SK-N-SH treated with all-trans-retinoic acid at 6 μM for 48 hours (cell line): ENCODE measurements at regions not wholly inside any gene's neighbourhood (a gene's known extent, or its start where the extent isn't known, plus 50 kb on each side); places are given as distances from the start of the nearest gene placed in this dataset.

Experiments used
- ATAC-seq: fragments of 200-7000 bp; cut with Tn5 transposase; 3 replicates; pipeline ENCODE4 v1.9.1; 2020; ENCODE audit warnings: mild to moderate bottlenecking, moderate library complexity
- ARNTL ChIP-seq: fragments of 450-650 bp; formaldehyde crosslinking; IDR thresholded peaks from 2 replicates; pipeline ENCODE4 v1.5.0; 2020; ENCODE audit warnings: low read depth, mild to moderate bottlenecking, moderate library complexity, borderline replicate concordance
- BACH2 ChIP-seq: fragments of 250-450 bp; sonication (Bioruptor Pico); IDR thresholded peaks from 2 replicates; pipeline ENCODE4 v1.9.0; 2021; ENCODE audit warnings: mild to moderate bottlenecking, borderline replicate concordance
- CSDC2 ChIP-seq: fragments of 250-450 bp; sonication (Bioruptor Pico); IDR thresholded peaks from 2 replicates; pipeline ENCODE4 v1.5.0; 2020; ENCODE audit warnings: mild to moderate bottlenecking, moderate library complexity
- ESRRG ChIP-seq: fragments of 250-450 bp; sonication (Bioruptor Pico); IDR thresholded peaks from 2 replicates; pipeline ENCODE4 v1.6.1; 2021; ENCODE audit warnings: mild to moderate bottlenecking
- GLIS3 ChIP-seq: fragments of 250-450 bp; sonication (Bioruptor Pico); IDR thresholded peaks from 2 replicates; pipeline ENCODE4 v1.5.0; 2020; ENCODE audit warnings: mild to moderate bottlenecking, moderate library complexity
- ISL1 ChIP-seq: fragments of 250-450 bp; sonication (Bioruptor Pico); IDR thresholded peaks from 2 replicates; pipeline ENCODE4 v2.1.2; 2022; ENCODE audit warnings: mild to moderate bottlenecking, moderate library complexity
- OSR1 ChIP-seq: fragments of 250-450 bp; sonication (Bioruptor Pico); IDR thresholded peaks from 2 replicates; pipeline ENCODE4 v1.8.0; 2022; ENCODE audit warnings: moderate library complexity, mild to moderate bottlenecking, inconsistent platforms
- PPARA ChIP-seq: fragments of 250-450 bp; sonication (Bioruptor Pico); IDR thresholded peaks from 2 replicates; pipeline ENCODE4 v1.5.0; 2020; ENCODE audit warnings: mild to moderate bottlenecking, borderline replicate concordance
- RARB ChIP-seq: fragments of 250-450 bp; sonication (Bioruptor Pico); IDR thresholded peaks from 2 replicates; pipeline ENCODE4 v1.8.0; 2021; ENCODE audit warnings: mild to moderate bottlenecking, moderate library complexity
- SNAI2 ChIP-seq: fragments of 250-450 bp; sonication (Bioruptor Pico); IDR thresholded peaks from 2 replicates; pipeline ENCODE4 v1.5.0; 2020; ENCODE audit warnings: mild to moderate bottlenecking, moderate library complexity
- TCF4 ChIP-seq: fragments of 250-450 bp; sonication (Bioruptor Pico); IDR thresholded peaks from 2 replicates; pipeline ENCODE4 v1.8.0; 2021; ENCODE audit warnings: mild to moderate bottlenecking, moderate library complexity, borderline replicate concordance
- TOX ChIP-seq: fragments of 250-450 bp; sonication (Bioruptor Pico); IDR thresholded peaks from 2 replicates; pipeline ENCODE4 v1.8.0; 2021; ENCODE audit warnings: mild to moderate bottlenecking, moderate library complexity, borderline replicate concordance
- ZC3H10 ChIP-seq: fragments of 250-450 bp; sonication (Bioruptor Pico); IDR thresholded peaks from 2 replicates; pipeline ENCODE4 v1.5.1; 2021; ENCODE audit warnings: mild to moderate bottlenecking, moderate library complexity
- ZFP3 ChIP-seq: fragments of 250-450 bp; sonication (Bioruptor Pico); IDR thresholded peaks from 2 replicates; pipeline ENCODE4 v1.5.0; 2020; ENCODE audit warnings: mild to moderate bottlenecking, moderate library complexity
- ZFP30 ChIP-seq: fragments of 450-650 bp; formaldehyde crosslinking; IDR thresholded peaks from 2 replicates; pipeline ENCODE4 v1.5.0; 2022; ENCODE audit warnings: mild to moderate bottlenecking, moderate library complexity
- ZNF565 ChIP-seq: fragments of 450-650 bp; formaldehyde crosslinking; conservative IDR thresholded peaks from 2 replicates; pipeline ENCODE4 v1.5.0; 2020; ENCODE audit warnings: low read depth, mild to moderate bottlenecking, moderate library complexity
- ZNF70 ChIP-seq: fragments of 450-650 bp; formaldehyde crosslinking; IDR thresholded peaks from 2 replicates; pipeline ENCODE4 v1.5.0; 2020; ENCODE audit warnings: mild to moderate bottlenecking, moderate library complexity
- ZNF8 ChIP-seq: fragments of 450-650 bp; formaldehyde crosslinking; IDR thresholded peaks from 2 replicates; pipeline ENCODE4 v1.5.0; 2020; ENCODE audit warnings: mild to moderate bottlenecking, moderate library complexity
- TF ChIP-seq, protein P1 (sequence below): fragments of 250-450 bp; sonication (Bioruptor Pico); IDR thresholded peaks from 2 replicates; pipeline ENCODE4 v1.5.1; 2021; ENCODE audit warnings: mild to moderate bottlenecking, moderate library complexity
- TF ChIP-seq, protein P2 (sequence below): fragments of 250-450 bp; sonication (Bioruptor Pico); IDR thresholded peaks from 2 replicates; pipeline ENCODE4 v1.8.0; 2021; ENCODE audit warnings: low read depth, mild to moderate bottlenecking, moderate library complexity, borderline replicate concordance
- TF ChIP-seq, protein P3 (sequence below): fragments of 250-450 bp; sonication (Bioruptor Pico); IDR thresholded peaks from 2 replicates; pipeline ENCODE4 v1.5.1; 2020; ENCODE audit warnings: low read depth, mild to moderate bottlenecking, moderate library complexity
- TF ChIP-seq, protein P4 (sequence below): fragments of 250-450 bp; sonication (Bioruptor Pico); IDR thresholded peaks from 2 replicates; pipeline ENCODE4 v1.8.0; 2020; ENCODE audit warnings: mild to moderate bottlenecking, moderate library complexity, borderline replicate concordance

DNA sequence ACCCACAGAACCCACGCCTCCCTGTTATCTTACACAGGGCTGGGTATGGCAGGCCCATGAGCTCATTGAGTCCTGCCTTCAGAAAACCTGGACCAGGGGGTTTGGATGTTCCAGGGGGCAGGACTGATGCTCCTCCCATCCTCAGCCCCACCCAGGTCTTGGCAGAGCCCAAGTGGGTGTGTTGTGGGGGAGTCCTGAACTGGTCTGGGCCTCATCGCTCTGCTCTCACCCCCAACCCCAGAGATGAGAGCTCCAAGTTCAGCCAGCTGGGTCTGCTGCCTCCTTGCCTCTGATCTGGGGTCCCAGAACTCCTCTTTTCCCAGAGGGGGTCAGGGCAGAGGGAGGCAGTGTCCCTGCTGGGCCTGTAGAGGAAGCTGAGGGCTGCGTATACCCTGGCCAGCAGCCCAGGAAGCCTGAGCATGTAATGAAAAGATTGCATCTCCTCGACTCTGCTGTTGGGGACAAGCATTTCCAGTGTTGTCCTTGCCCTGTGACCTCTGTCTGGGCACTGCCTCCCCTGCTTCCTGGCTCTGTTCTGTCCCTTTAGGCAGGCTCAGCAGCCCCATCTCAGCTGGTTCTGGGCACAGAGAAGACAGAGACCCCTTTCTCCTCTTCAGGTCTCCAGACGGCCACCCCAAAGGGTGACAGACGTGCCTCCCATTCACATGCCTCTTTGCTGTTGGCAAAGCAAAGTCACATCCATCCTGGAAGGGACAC is 54.7 kb upstream of the EPS8L3 start:
- no peak for TF ChIP-seq BACH2
- no peak for ATAC-seq

DNA sequence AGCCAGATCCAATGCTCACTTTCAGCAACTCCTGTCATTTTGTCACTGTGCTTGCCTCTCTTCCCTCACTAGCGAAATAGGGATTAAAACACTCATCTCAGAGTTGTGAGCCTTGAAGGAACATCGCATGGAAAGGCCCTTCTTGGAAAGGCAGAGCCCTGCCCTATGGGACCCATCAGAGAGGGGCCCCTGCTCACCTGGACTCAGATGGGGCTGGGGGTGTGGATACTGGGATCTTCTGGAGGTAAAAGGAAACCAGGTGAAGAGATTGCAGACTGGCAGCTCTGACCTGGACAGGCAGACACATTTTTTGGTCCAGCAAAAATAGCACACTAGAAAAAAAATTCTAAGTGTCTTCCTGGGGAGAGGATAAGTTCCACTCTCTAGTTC is 54.2 kb upstream of the EPS8L3 start:
- no peak for ATAC-seq
- TF ChIP-seq ARNTL (CRISPR knock-in tag) (no peak), CSDC2 (CRISPR knock-in tag) (no peak), ZFP3 (CRISPR knock-in tag) (no peak), ZNF8 (CRISPR knock-in tag) (no peak), SNAI2 (CRISPR knock-in tag) (no peak), ZNF565 (no peak), RARB (CRISPR knock-in tag) (no peak), ZFP30 (CRISPR knock-in tag) (no peak), BACH2 (no peak), ESRRG (CRISPR knock-in tag) (no peak), TCF4 (CRISPR knock-in tag) (no peak), PPARA (CRISPR knock-in tag) (no peak), ZNF70 (no peak)
- TF ChIP-seq, protein P1, sequence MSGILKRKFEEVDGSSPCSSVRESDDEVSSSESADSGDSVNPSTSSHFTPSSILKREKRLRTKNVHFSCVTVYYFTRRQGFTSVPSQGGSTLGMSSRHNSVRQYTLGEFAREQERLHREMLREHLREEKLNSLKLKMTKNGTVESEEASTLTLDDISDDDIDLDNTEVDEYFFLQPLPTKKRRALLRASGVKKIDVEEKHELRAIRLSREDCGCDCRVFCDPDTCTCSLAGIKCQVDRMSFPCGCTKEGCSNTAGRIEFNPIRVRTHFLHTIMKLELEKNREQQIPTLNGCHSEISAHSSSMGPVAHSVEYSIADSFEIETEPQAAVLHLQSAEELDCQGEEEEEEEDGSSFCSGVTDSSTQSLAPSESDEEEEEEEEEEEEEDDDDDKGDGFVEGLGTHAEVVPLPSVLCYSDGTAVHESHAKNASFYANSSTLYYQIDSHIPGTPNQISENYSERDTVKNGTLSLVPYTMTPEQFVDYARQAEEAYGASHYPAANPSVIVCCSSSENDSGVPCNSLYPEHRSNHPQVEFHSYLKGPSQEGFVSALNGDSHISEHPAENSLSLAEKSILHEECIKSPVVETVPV (CRISPR knock-in tag): no peak
- TF ChIP-seq, protein P2, sequence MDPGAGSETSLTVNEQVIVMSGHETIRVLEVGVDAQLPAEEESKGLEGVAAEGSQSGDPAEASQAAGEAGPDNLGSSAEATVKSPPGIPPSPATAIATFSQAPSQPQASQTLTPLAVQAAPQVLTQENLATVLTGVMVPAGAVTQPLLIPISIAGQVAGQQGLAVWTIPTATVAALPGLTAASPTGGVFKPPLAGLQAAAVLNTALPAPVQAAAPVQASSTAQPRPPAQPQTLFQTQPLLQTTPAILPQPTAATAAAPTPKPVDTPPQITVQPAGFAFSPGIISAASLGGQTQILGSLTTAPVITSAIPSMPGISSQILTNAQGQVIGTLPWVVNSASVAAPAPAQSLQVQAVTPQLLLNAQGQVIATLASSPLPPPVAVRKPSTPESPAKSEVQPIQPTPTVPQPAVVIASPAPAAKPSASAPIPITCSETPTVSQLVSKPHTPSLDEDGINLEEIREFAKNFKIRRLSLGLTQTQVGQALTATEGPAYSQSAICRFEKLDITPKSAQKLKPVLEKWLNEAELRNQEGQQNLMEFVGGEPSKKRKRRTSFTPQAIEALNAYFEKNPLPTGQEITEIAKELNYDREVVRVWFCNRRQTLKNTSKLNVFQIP (CRISPR knock-in tag): no peak
- TF ChIP-seq, protein P3, sequence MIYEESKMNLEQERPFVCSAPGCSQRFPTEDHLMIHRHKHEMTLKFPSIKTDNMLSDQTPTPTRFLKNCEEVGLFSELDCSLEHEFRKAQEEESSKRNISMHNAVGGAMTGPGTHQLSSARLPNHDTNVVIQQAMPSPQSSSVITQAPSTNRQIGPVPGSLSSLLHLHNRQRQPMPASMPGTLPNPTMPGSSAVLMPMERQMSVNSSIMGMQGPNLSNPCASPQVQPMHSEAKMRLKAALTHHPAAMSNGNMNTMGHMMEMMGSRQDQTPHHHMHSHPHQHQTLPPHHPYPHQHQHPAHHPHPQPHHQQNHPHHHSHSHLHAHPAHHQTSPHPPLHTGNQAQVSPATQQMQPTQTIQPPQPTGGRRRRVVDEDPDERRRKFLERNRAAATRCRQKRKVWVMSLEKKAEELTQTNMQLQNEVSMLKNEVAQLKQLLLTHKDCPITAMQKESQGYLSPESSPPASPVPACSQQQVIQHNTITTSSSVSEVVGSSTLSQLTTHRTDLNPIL (CRISPR knock-in tag): no peak

DNA sequence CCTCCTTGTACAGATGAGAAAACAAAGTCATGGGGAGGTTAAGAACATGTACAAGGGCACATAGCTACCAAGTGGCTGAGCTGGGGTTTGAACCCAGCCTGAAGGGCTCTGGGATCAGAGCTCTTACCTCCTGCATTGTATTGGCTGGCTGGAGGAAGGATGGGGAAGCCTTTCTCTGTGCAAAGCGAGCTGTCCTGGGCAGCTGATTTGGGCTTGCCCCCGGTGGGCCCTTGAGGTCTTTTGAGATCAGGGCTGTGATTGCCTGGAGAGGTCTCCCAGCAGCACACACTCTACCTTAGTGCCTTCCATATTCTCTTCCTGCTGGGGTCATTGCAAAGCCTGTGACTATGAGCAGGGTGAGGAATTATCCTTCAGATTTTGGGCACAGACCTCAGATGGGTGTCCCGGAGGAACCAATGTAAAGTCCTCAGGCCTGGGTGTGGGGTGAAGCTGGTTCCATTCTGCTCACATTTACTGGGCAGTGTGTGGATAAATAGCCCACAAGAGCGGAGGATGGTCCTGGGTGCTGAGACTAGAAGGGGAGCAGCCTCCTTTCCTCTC is 53.3 kb upstream of the EPS8L3 start:
- no peak for ATAC-seq
- TF ChIP-seq ZNF70: no peak
- TF ChIP-seq TOX (CRISPR knock-in tag): no peak
- no peak for TF ChIP-seq ZC3H10 (CRISPR knock-in tag)
- no peak for TF ChIP-seq ZFP3 (CRISPR knock-in tag)
- no peak for TF ChIP-seq ZNF8 (CRISPR knock-in tag)
- no peak for TF ChIP-seq GLIS3
- TF ChIP-seq, all 23 proteins: peak for 0

DNA sequence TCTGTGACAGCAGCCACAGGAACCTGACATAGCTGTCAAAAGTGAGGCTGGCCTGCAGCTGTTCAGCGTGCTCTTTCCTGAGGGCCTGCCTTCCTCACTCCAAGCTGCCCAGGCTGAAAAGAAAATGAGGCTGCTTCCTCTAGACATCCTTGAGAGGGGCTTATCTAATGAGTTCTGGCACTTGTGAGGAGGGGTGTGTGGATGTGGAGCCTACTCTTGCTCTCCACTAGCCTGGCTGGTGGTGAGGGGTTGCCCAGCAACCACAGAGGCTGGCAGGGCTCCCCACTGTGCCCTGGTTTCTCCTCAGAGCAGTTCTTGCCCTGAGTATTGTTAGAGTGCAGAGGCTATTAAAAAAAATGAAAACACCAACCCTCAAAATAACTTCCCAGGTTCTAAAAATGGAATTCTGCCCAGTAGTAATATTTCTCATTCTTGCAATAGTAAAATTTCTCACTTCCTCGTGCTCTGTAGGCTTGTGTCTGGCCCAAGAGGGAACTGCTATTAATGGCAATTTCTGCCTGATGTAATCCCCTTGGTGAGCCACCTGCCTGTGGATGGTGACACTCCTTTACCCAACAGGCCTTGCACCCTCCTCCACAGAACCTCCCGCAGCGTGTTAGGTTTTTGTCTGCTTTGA is 52.6 kb upstream of the EPS8L3 start:
- no peak for ATAC-seq
- TF ChIP-seq BACH2: no peak
- no peak for TF ChIP-seq SNAI2 (CRISPR knock-in tag)
- no peak for TF ChIP-seq ISL1 (CRISPR knock-in tag)
- TF ChIP-seq RARB (CRISPR knock-in tag): no peak
- TF ChIP-seq, protein P3 (CRISPR knock-in tag): no peak
- TF ChIP-seq PPARA (CRISPR knock-in tag): no peak
- TF ChIP-seq, protein P1 (CRISPR knock-in tag): no peak
- TF ChIP-seq, protein P2 (CRISPR knock-in tag): no peak
- TF ChIP-seq ESRRG (CRISPR knock-in tag): no peak
- TF ChIP-seq ZFP3 (CRISPR knock-in tag): no peak
- no peak for TF ChIP-seq OSR1 (CRISPR knock-in tag)
- TF ChIP-seq ZNF8 (CRISPR knock-in tag): no peak
- TF ChIP-seq, protein P4, sequence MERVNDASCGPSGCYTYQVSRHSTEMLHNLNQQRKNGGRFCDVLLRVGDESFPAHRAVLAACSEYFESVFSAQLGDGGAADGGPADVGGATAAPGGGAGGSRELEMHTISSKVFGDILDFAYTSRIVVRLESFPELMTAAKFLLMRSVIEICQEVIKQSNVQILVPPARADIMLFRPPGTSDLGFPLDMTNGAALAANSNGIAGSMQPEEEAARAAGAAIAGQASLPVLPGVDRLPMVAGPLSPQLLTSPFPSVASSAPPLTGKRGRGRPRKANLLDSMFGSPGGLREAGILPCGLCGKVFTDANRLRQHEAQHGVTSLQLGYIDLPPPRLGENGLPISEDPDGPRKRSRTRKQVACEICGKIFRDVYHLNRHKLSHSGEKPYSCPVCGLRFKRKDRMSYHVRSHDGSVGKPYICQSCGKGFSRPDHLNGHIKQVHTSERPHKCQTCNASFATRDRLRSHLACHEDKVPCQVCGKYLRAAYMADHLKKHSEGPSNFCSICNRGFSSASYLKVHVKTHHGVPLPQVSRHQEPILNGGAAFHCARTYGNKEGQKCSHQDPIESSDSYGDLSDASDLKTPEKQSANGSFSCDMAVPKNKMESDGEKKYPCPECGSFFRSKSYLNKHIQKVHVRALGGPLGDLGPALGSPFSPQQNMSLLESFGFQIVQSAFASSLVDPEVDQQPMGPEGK: no peak
